H1 (cell line): ENCODE measurements at regions not wholly inside any gene's neighbourhood (a gene's known extent, or its start where the extent isn't known, plus 50 kb on each side); places are given as distances from the start of the nearest gene placed in this dataset.

Experiments used
- CTCF ChIA-PET: fragments of 300-600 bp; sonication (Branson Sonifier 250); formaldehyde crosslinking; loops from one replicate; lab custom pipeline; 2021; ENCODE audit not compliant: partially characterized antibody; lab: Charles Lee
- POLR2A ChIA-PET: fragments of 300-600 bp; sonication (Branson Sonifier 250); formaldehyde crosslinking; loops from one replicate; lab custom pipeline; 2021; ENCODE audit warnings: inconsistent platforms; ENCODE audit not compliant: partially characterized antibody; lab: Charles Lee
- DNase-seq, 2 experiments: peaks; one replicate each; pipeline versions ENCODE4 v3.0.0 to v3.0.0-alpha.2; 2010 to 2022; ENCODE audit warnings: low spot score in 2 of 2, low read depth in 1 of 2, mixed read lengths in 1 of 2
- FAIRE-seq: peaks from 2 replicates; lab custom pipeline; 2011; peaks lifted over from hg19 to GRCh38; lab: Jason Lieb, UNC
- H2AFZ ChIP-seq: 2 replicates; pipeline ENCODE4 v1.8.1; 2012; ENCODE audit warnings: low read length, inconsistent platforms
- H2AK5ac ChIP-seq: 2 replicates; pipeline ENCODE4 v1.6.1; 2013; ENCODE audit warnings: low read depth, low read length
- H2BK120ac ChIP-seq: replicated peaks from 2 replicates; pipeline ENCODE3; 2013; ENCODE audit warnings: low read depth, low read length, inconsistent platforms
- H2BK12ac ChIP-seq: 2 replicates; pipeline ENCODE4 v1.6.1; 2013; ENCODE audit warnings: low read depth, low read length
- H2BK15ac ChIP-seq: 2 replicates; pipeline ENCODE4 v1.6.1; 2013; ENCODE audit warnings: low read length
- H2BK20ac ChIP-seq: 2 replicates; pipeline ENCODE4 v1.6.1; 2013; ENCODE audit warnings: low read length
- H2BK5ac ChIP-seq: 2 replicates; pipeline ENCODE4 v1.6.1; 2013; ENCODE audit warnings: low read depth, low read length
- H3K14ac ChIP-seq: 2 replicates; pipeline ENCODE4 v1.6.1; 2013; ENCODE audit warnings: inconsistent platforms; ENCODE audit not compliant: insufficient read length
- H3K18ac ChIP-seq: 2 replicates; pipeline ENCODE4 v1.6.1; 2013; ENCODE audit warnings: low read length; ENCODE audit errors: extremely low read depth
- H3K23ac ChIP-seq: 2 replicates; pipeline ENCODE4 v1.6.1; 2013; ENCODE audit warnings: inconsistent platforms; ENCODE audit not compliant: insufficient read length
- H3K23me2 ChIP-seq: 2 replicates; pipeline ENCODE4 v1.6.1; 2013; ENCODE audit warnings: low read depth, low read length
- H3K27ac ChIP-seq: 2 replicates; pipeline ENCODE4 v1.6.1; 2011; ENCODE audit warnings: low read depth, low read length, inconsistent platforms
- H3K27me3 ChIP-seq, 4 experiments: replicated peaks in 1 of 4; 1 replicate in 1 of 4; 2 replicates in 3 of 4; pipeline versions ENCODE4 v1.6.1 to v1.8.1; 2011 to 2013; ENCODE audit warnings: low read length in 3 of 4, mild to moderate bottlenecking in 3 of 4, inconsistent platforms in 2 of 4, mixed read lengths in 2 of 4, moderate library complexity in 1 of 4; ENCODE audit not compliant: control insufficient read depth in 3 of 4, insufficient read depth in 3 of 4; ENCODE audit errors: extremely low read depth in 1 of 4
- H3K36me3 ChIP-seq, 4 experiments: 2 replicates each; pipeline versions ENCODE4 v1.6.1 to v1.8.1; 2011 to 2013; ENCODE audit warnings: mild to moderate bottlenecking in 4 of 4, low read length in 3 of 4, moderate library complexity in 2 of 4, control low read depth in 1 of 4, inconsistent platforms in 1 of 4; ENCODE audit not compliant: insufficient read depth in 4 of 4, control insufficient read depth in 2 of 4
- H3K4ac ChIP-seq: replicated peaks from 2 replicates; pipeline ENCODE3; 2013; ENCODE audit warnings: low read length, low read depth, mixed read lengths, inconsistent platforms; ENCODE audit not compliant: insufficient read length
- H3K4me1 ChIP-seq, 4 experiments: replicated peaks in 1 of 4; 1 replicate in 1 of 4; 2 replicates in 3 of 4; pipeline versions ENCODE4 v1.6.1 to v1.8.1; 2011 to 2013; ENCODE audit warnings: low read length in 3 of 4, inconsistent platforms in 2 of 4, mixed read lengths in 1 of 4; ENCODE audit not compliant: insufficient read depth in 4 of 4, control insufficient read depth in 3 of 4
- H3K4me2 ChIP-seq, 2 experiments: 2 replicates each; pipeline versions ENCODE4 v1.6.1 to v1.8.1; 2011 to 2013; ENCODE audit warnings: low read depth in 2 of 2, low read length in 2 of 2, control low read depth in 1 of 2, inconsistent platforms in 1 of 2, mild to moderate bottlenecking in 1 of 2; ENCODE audit not compliant: insufficient read depth in 1 of 2
- H3K4me3 ChIP-seq, 4 experiments: fragments of 200-600, 300-600 bp in 1 of 4; sonication (generic), shearing (Covaris generic), sonication (Bioruptor Twin) in 1 of 4; 2 replicates each; pipeline versions ENCODE4 v1.5.1 to v1.8.1; 2011 to 2016; ENCODE audit warnings: low read length in 4 of 4, low read depth in 3 of 4, control low read depth in 2 of 4, inconsistent platforms in 2 of 4, mild to moderate bottlenecking in 2 of 4, mixed read lengths in 1 of 4, moderate library complexity in 1 of 4; ENCODE audit not compliant: insufficient read depth in 2 of 4; ENCODE audit errors: extremely low read depth in 1 of 4
- H3K56ac ChIP-seq: replicated peaks from 2 replicates; pipeline ENCODE3; 2013; ENCODE audit warnings: low read depth, mild to moderate bottlenecking, mixed read lengths, low read length, inconsistent platforms; ENCODE audit not compliant: insufficient read length
- H3K79me1 ChIP-seq: 2 replicates; pipeline ENCODE4 v1.6.1; 2013; ENCODE audit warnings: low read depth, low read length, control low read depth
- H3K79me2 ChIP-seq, 2 experiments: 2 replicates each; pipeline versions ENCODE4 v1.6.1 to v1.8.1; 2012 to 2013; ENCODE audit warnings: low read length in 2 of 2, mild to moderate bottlenecking in 2 of 2, inconsistent platforms in 1 of 2; ENCODE audit not compliant: insufficient read depth in 2 of 2, control insufficient read depth in 1 of 2
- H3K9ac ChIP-seq, 4 experiments: replicated peaks in 1 of 4; 1 replicate in 1 of 4; 2 replicates in 3 of 4; pipeline versions ENCODE4 v1.6.1 to v1.8.1; 2011 to 2013; ENCODE audit warnings: low read depth in 3 of 4, low read length in 3 of 4, control low read depth in 2 of 4, mild to moderate bottlenecking in 2 of 4, moderate library complexity in 2 of 4, inconsistent platforms in 1 of 4; ENCODE audit errors: extremely low read depth in 1 of 4
- H3K9me3 ChIP-seq, 2 experiments: 2 replicates each; pipeline versions ENCODE4 v1.6.1 to v1.8.1; 2012 to 2013; ENCODE audit warnings: mild to moderate bottlenecking in 2 of 2, moderate library complexity in 2 of 2, control low read depth in 1 of 2, inconsistent platforms in 1 of 2, low read depth in 1 of 2, low read length in 1 of 2, mixed read lengths in 1 of 2; ENCODE audit not compliant: insufficient read depth in 2 of 2
- H4K20me1 ChIP-seq, 2 experiments: replicated peaks in 1 of 2; 2 replicates each; pipeline versions ENCODE3 to v1.8.1; 2011 to 2013; ENCODE audit warnings: inconsistent platforms in 2 of 2, low read length in 2 of 2, mild to moderate bottlenecking in 1 of 2; ENCODE audit not compliant: insufficient read depth in 2 of 2, control insufficient read depth in 1 of 2
- H4K5ac ChIP-seq: 2 replicates; pipeline ENCODE4 v1.6.1; 2013; ENCODE audit warnings: low read length, low read depth, mixed read lengths, inconsistent platforms; ENCODE audit not compliant: insufficient read length
- H4K8ac ChIP-seq: 2 replicates; pipeline ENCODE4 v1.8.0; 2013; ENCODE audit warnings: mild to moderate bottlenecking, moderate library complexity, low read length, inconsistent platforms; ENCODE audit not compliant: insufficient read depth; ENCODE audit errors: extremely low read depth
- H4K91ac ChIP-seq: replicated peaks from 2 replicates; pipeline ENCODE3; 2013; ENCODE audit warnings: low read length, mixed read lengths, inconsistent platforms; ENCODE audit not compliant: insufficient read length
- SP2 ChIP-seq: IDR thresholded peaks from 2 replicates; pipeline ENCODE4 v1.6.1; 2012; ENCODE audit warnings: mild to moderate bottlenecking, low read length, inconsistent platforms
- TF ChIP-seq, protein P1 (sequence below): fragments of 300-600 bp; sonication (generic); IDR thresholded peaks from 2 replicates; pipeline ENCODE4 v1.7.1; 2012; ENCODE audit warnings: low read length, moderate library complexity, mild to moderate bottlenecking, inconsistent platforms; ENCODE audit not compliant: insufficient replicate concordance

DNA sequence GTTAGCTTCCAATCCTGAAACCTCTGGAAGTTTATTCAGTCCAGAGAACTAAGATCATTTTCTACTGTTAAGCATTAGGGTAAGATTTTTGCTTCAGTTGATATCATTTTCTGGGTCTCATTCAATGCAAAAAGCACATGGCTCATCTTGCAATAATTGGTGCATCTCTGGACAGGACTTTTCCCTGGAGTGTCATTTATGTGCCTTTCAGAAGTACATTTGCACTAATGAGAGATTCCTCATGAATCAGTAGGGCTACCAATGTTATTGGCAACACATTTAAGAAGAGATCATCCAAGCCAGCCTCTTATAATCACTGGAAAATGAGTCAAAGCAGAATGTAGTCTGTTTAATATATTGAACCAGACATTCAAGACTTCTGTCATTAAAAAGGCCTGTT is 224.2 kb upstream of the CHRNA7 start:
- Histone ChIP-seq H3K56ac (no peak overlapping the region), H3K23me2 (peaks cover 2% of the 10 kb centered on the region; the same call in 1 of the 2 replicates), H2AK5ac (no peak overlapping the region), H3K36me3 (no peaks in the 10 kb centered on the region), H3K4me3 (no peak overlapping the region), H2BK12ac (no peak overlapping the region), H3K18ac (no peak overlapping the region), H2AFZ (no peak overlapping the region), H2BK20ac (no peak overlapping the region), H3K14ac (no peak overlapping the region), H3K4ac (no peak overlapping the region), H3K79me1 (no peaks in the 10 kb centered on the region), H3K4me1 (no peaks in the 10 kb centered on the region), H4K91ac (no peak overlapping the region), H4K20me1 (no peaks in the 10 kb centered on the region), H3K4me2 (no peak overlapping the region), H3K27me3 (no peaks in the 10 kb centered on the region), H2BK15ac (no peak overlapping the region), H4K8ac (no peak overlapping the region), H2BK120ac (no peak overlapping the region), H4K5ac (no peak overlapping the region), H3K23ac (no peak overlapping the region), H2BK5ac (no peak overlapping the region), H3K27ac (no peak overlapping the region), H3K9me3 (no peaks in the 10 kb centered on the region), H3K79me2 (no peaks in the 10 kb centered on the region), H3K9ac (no peak overlapping the region)
- ChIA-PET POLR2A (no interaction called here), CTCF (no interaction called here)
- FAIRE-seq, result no peak
- DNase-seq, result no peak
- TF ChIP-seq, protein P1, sequence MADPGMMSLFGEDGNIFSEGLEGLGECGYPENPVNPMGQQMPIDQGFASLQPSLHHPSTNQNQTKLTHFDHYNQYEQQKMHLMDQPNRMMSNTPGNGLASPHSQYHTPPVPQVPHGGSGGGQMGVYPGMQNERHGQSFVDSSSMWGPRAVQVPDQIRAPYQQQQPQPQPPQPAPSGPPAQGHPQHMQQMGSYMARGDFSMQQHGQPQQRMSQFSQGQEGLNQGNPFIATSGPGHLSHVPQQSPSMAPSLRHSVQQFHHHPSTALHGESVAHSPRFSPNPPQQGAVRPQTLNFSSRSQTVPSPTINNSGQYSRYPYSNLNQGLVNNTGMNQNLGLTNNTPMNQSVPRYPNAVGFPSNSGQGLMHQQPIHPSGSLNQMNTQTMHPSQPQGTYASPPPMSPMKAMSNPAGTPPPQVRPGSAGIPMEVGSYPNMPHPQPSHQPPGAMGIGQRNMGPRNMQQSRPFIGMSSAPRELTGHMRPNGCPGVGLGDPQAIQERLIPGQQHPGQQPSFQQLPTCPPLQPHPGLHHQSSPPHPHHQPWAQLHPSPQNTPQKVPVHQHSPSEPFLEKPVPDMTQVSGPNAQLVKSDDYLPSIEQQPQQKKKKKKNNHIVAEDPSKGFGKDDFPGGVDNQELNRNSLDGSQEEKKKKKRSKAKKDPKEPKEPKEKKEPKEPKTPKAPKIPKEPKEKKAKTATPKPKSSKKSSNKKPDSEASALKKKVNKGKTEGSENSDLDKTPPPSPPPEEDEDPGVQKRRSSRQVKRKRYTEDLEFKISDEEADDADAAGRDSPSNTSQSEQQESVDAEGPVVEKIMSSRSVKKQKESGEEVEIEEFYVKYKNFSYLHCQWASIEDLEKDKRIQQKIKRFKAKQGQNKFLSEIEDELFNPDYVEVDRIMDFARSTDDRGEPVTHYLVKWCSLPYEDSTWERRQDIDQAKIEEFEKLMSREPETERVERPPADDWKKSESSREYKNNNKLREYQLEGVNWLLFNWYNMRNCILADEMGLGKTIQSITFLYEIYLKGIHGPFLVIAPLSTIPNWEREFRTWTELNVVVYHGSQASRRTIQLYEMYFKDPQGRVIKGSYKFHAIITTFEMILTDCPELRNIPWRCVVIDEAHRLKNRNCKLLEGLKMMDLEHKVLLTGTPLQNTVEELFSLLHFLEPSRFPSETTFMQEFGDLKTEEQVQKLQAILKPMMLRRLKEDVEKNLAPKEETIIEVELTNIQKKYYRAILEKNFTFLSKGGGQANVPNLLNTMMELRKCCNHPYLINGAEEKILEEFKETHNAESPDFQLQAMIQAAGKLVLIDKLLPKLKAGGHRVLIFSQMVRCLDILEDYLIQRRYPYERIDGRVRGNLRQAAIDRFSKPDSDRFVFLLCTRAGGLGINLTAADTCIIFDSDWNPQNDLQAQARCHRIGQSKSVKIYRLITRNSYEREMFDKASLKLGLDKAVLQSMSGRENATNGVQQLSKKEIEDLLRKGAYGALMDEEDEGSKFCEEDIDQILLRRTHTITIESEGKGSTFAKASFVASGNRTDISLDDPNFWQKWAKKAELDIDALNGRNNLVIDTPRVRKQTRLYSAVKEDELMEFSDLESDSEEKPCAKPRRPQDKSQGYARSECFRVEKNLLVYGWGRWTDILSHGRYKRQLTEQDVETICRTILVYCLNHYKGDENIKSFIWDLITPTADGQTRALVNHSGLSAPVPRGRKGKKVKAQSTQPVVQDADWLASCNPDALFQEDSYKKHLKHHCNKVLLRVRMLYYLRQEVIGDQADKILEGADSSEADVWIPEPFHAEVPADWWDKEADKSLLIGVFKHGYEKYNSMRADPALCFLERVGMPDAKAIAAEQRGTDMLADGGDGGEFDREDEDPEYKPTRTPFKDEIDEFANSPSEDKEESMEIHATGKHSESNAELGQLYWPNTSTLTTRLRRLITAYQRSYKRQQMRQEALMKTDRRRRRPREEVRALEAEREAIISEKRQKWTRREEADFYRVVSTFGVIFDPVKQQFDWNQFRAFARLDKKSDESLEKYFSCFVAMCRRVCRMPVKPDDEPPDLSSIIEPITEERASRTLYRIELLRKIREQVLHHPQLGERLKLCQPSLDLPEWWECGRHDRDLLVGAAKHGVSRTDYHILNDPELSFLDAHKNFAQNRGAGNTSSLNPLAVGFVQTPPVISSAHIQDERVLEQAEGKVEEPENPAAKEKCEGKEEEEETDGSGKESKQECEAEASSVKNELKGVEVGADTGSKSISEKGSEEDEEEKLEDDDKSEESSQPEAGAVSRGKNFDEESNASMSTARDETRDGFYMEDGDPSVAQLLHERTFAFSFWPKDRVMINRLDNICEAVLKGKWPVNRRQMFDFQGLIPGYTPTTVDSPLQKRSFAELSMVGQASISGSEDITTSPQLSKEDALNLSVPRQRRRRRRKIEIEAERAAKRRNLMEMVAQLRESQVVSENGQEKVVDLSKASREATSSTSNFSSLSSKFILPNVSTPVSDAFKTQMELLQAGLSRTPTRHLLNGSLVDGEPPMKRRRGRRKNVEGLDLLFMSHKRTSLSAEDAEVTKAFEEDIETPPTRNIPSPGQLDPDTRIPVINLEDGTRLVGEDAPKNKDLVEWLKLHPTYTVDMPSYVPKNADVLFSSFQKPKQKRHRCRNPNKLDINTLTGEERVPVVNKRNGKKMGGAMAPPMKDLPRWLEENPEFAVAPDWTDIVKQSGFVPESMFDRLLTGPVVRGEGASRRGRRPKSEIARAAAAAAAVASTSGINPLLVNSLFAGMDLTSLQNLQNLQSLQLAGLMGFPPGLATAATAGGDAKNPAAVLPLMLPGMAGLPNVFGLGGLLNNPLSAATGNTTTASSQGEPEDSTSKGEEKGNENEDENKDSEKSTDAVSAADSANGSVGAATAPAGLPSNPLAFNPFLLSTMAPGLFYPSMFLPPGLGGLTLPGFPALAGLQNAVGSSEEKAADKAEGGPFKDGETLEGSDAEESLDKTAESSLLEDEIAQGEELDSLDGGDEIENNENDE, result no peak
- no peak for TF ChIP-seq SP2
